KMS-11 (cell line): ENCODE measurements at regions not wholly inside any gene's neighbourhood (a gene's known extent, or its start where the extent isn't known, plus 50 kb on each side); places are given as distances from the start of the nearest gene placed in this dataset.

Source experiments
- H2AFZ ChIP-seq: fragments of 200-600 bp; sonication (generic); 2 replicates; pipeline ENCODE4 v1.6.1; 2016; ENCODE audit warnings: antibody characterized with exemption, mixed run types, low read depth
- H3K27ac ChIP-seq: fragments of 200-600 bp; sonication (generic); 2 replicates; pipeline ENCODE4 v1.6.1; 2016; ENCODE audit warnings: mild to moderate bottlenecking, mixed run types
- H3K27me3 ChIP-seq: fragments of 200-600 bp; sonication (generic); 2 replicates; pipeline ENCODE4 v1.6.1; 2017; ENCODE audit warnings: mild to moderate bottlenecking, low read depth, mixed run types, moderate library complexity; ENCODE audit not compliant: insufficient read depth
- H3K36me3 ChIP-seq: fragments of 200-600 bp; sonication (generic); 2 replicates; pipeline ENCODE4 v1.6.1; 2017; ENCODE audit warnings: mild to moderate bottlenecking, mixed run types; ENCODE audit not compliant: insufficient read depth
- H3K4me1 ChIP-seq: fragments of 200-600 bp; sonication (generic); 2 replicates; pipeline ENCODE4 v1.6.1; 2016; ENCODE audit warnings: mild to moderate bottlenecking, low read depth, mixed run types; ENCODE audit not compliant: poor library complexity, severe bottlenecking
- H3K4me2 ChIP-seq: fragments of 200-600 bp; sonication (generic); 2 replicates; pipeline ENCODE4 v1.7.0; 2016; ENCODE audit warnings: mild to moderate bottlenecking, mixed run types
- H3K4me3 ChIP-seq: fragments of 200-600 bp; sonication (generic); IDR thresholded peaks from 2 replicates; pipeline ENCODE4 v1.6.1; 2017; ENCODE audit warnings: low read depth, low read length, mixed read lengths; ENCODE audit not compliant: insufficient read depth
- H3K79me2 ChIP-seq: fragments of 200-600 bp; sonication (generic); 2 replicates; pipeline ENCODE4 v1.6.1; 2016; ENCODE audit warnings: low read depth, mixed run types; ENCODE audit not compliant: insufficient read depth
- H3K9ac ChIP-seq: fragments of 200-600 bp; sonication (generic); 2 replicates; pipeline ENCODE4 v1.6.1; 2016; ENCODE audit warnings: mild to moderate bottlenecking, mixed run types
- H4K20me1 ChIP-seq: fragments of 200-600 bp; sonication (generic); 2 replicates; pipeline ENCODE4 v1.6.1; 2016; ENCODE audit warnings: mild to moderate bottlenecking, mixed run types; ENCODE audit not compliant: insufficient read depth
- TF ChIP-seq, protein P1 (sequence below): fragments of 200-600 bp; sonication (generic); conservative IDR thresholded peaks from 2 replicates; pipeline ENCODE4 v1.6.1; 2017; ENCODE audit warnings: low read depth, mild to moderate bottlenecking, antibody characterized with exemption, low read length, moderate library complexity, mixed read lengths

DNA sequence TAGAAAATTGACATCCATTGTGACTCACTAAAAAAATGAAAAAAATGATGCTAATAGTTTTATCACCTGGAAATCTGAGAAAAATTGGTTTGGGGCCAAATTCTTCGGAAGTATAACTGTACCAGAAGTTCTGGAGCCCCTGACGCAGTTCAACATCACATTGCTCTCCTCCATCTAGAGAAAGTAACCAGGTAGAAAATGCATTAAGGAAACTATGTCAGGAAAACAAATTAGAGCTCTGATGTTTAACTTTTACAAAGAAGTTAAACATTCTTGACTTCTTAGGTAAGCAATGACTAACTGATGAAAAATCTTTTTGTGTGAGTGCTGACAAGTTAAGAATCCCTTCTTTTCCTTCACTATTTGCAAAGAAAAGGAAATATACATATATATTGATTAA lies 61.1 kb upstream of the TMEM196 start:
- Histone ChIP-seq H4K20me1 (no peaks in the 10 kb centered on the region), H3K27me3 (no peaks in the 10 kb centered on the region), H3K27ac (no peak overlapping the region), H3K79me2 (no peaks in the 10 kb centered on the region), H3K4me1 (no peaks in the 10 kb centered on the region), H3K4me3 (no peak overlapping the region), H2AFZ (no peak overlapping the region), H3K9ac (no peak overlapping the region), H3K4me2 (no peak overlapping the region), H3K36me3 (no peaks in the 10 kb centered on the region)
- TF ChIP-seq, protein P1, sequence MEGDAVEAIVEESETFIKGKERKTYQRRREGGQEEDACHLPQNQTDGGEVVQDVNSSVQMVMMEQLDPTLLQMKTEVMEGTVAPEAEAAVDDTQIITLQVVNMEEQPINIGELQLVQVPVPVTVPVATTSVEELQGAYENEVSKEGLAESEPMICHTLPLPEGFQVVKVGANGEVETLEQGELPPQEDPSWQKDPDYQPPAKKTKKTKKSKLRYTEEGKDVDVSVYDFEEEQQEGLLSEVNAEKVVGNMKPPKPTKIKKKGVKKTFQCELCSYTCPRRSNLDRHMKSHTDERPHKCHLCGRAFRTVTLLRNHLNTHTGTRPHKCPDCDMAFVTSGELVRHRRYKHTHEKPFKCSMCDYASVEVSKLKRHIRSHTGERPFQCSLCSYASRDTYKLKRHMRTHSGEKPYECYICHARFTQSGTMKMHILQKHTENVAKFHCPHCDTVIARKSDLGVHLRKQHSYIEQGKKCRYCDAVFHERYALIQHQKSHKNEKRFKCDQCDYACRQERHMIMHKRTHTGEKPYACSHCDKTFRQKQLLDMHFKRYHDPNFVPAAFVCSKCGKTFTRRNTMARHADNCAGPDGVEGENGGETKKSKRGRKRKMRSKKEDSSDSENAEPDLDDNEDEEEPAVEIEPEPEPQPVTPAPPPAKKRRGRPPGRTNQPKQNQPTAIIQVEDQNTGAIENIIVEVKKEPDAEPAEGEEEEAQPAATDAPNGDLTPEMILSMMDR = no peak

DNA sequence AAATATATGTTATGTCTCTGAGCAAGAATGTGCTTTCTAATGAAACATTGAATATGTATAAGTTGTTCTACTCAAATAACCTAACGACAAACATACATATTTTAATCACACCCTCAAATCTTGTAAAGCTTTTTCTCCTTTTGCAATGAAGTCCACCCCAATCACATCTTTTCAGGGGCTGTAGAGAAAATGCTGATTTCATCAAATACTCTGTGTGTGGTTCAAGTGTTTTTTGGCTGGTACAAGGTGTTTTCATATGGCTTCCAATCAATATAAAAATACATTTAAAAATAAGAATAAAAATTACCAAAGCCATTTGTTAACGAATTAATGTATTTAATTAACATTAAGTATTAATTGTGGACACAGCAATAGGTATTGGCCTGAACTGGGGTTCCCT lies 57.2 kb upstream of the TMEM196 start:
- H3K4me1 ChIP-seq = no peaks in the 10 kb centered on the region
- no peak overlapping the region for H3K9ac ChIP-seq
- H3K27ac ChIP-seq = no peak overlapping the region
- no peaks in the 10 kb centered on the region for H4K20me1 ChIP-seq
- no peak overlapping the region for H2AFZ ChIP-seq
- no peak overlapping the region for H3K4me3 ChIP-seq
- no peaks in the 10 kb centered on the region for H3K36me3 ChIP-seq
- H3K27me3 ChIP-seq = no peaks in the 10 kb centered on the region
- H3K4me2 ChIP-seq = no peak overlapping the region
- TF ChIP-seq, protein P1 = no peak
- no peaks in the 10 kb centered on the region for H3K79me2 ChIP-seq
